Activated naive CD4-positive, alpha-beta T cell (primary cell): ENCODE measurements at regions not wholly inside any gene's neighbourhood (a gene's known extent, or its start where the extent isn't known, plus 50 kb on each side); places are given as distances from the start of the nearest gene placed in this dataset.

Source experiments
- DNase-seq, 4 experiments: peaks; one replicate each; lab custom pipeline; 2025; lab: John Stamatoyannopoulos, UW

GRCh38 chr18:73920033-73920432 lies 227.6 kb downstream of the FBXO15 start:
- DNase-seq: no peak

GRCh38 chr18:73918816-73919215 lies 228.8 kb downstream of the FBXO15 start:
- DNase-seq: no peak

- no peak for DNase-seq
Measured at GRCh38 chr18:73917046-73917445, 230.6 kb downstream of the FBXO15 start.

- DNase-seq: no peak
Measured at GRCh38 chr18:73913505-73913904, 234.1 kb downstream of the FBXO15 start.

- no peak for DNase-seq
Measured at GRCh38 chr18:73908323-73908722, 239.3 kb downstream of the FBXO15 start.

GRCh38 chr18:73901566-73901965 lies 246.1 kb downstream of the FBXO15 start:
- no peak for DNase-seq

- DNase-seq: no peak
Measured at GRCh38 chr18:73901151-73901550, 246.5 kb downstream of the FBXO15 start.

GRCh38 chr18:73900106-73900835 lies 247.4 kb downstream of the FBXO15 start:
- no peak for DNase-seq

- DNase-seq: no peak
Measured at GRCh38 chr18:73897517-73897916, 250.1 kb downstream of the FBXO15 start.

- DNase-seq: no peak
Measured at GRCh38 chr18:73896685-73897084, 250.9 kb downstream of the FBXO15 start.

GRCh38 chr18:73895701-73896100 lies 251.9 kb downstream of the FBXO15 start:
- no peak for DNase-seq

GRCh38 chr18:73893880-73894279 lies 253.8 kb downstream of the FBXO15 start:
- no peak for DNase-seq

GRCh38 chr18:73891572-73892421 lies 255.8 kb downstream of the FBXO15 start:
- DNase-seq: no peak

- no peak for DNase-seq
Measured at GRCh38 chr18:73888565-73888964, 259.1 kb downstream of the FBXO15 start.

GRCh38 chr18:73887801-73888200 lies 259.8 kb downstream of the FBXO15 start:
- DNase-seq: no peak

- no peak for DNase-seq
Measured at GRCh38 chr18:73884868-73885267, 262.8 kb downstream of the FBXO15 start.

GRCh38 chr18:73881396-73881917 lies 266.2 kb downstream of the FBXO15 start:
- DNase-seq: no peak

GRCh38 chr18:73880387-73880786 lies 267.2 kb downstream of the FBXO15 start:
- DNase-seq: no peak

GRCh38 chr18:73879766-73880165 lies 267.9 kb downstream of the FBXO15 start:
- no peak for DNase-seq

- no peak for DNase-seq
Measured at GRCh38 chr18:73879328-73879727, 268.3 kb downstream of the FBXO15 start.

- no peak for DNase-seq
Measured at GRCh38 chr18:73869182-73869581, 278.5 kb downstream of the FBXO15 start.

GRCh38 chr18:73861771-73862170 lies 285.9 kb downstream of the FBXO15 start:
- no peak for DNase-seq

GRCh38 chr18:73859837-73860397 lies 287.7 kb downstream of the FBXO15 start:
- no peak for DNase-seq
